BJ (cell line): ENCODE measurements at regions not wholly inside any gene's neighbourhood (a gene's known extent, or its start where the extent isn't known, plus 50 kb on each side); places are given as distances from the start of the nearest gene placed in this dataset.

Source experiments
- CTCF ChIA-PET: fragments of 350-600 bp; formaldehyde crosslinking; extraction: SDS; loops from one replicate; lab custom pipeline; 2021; ENCODE audit warnings: antibody characterized with exemption, inconsistent platforms; lab: Yijun Ruan, JAX
- POLR2A ChIA-PET: fragments of 300-600 bp; sonication (Branson Sonifier 250); formaldehyde crosslinking; extraction: SDS; loops from one replicate; lab custom pipeline; 2021; ENCODE audit warnings: antibody characterized with exemption; lab: Charles Lee
- DNase-seq: peaks from one replicate; pipeline ENCODE4 v3.0.0-alpha.2; 2011; ENCODE audit warnings: low read depth
- H3K27me3 ChIP-seq: 2 replicates; pipeline ENCODE4 v1.6.0; 2011; ENCODE audit warnings: low read length; ENCODE audit not compliant: control insufficient read depth, insufficient read depth
- H3K36me3 ChIP-seq: 2 replicates; pipeline ENCODE4 v1.5.1; 2011; ENCODE audit warnings: low read length; ENCODE audit not compliant: control insufficient read depth, insufficient read depth
- H3K4me3 ChIP-seq: 2 replicates; pipeline ENCODE4 v1.5.1; 2011; ENCODE audit warnings: low read depth, mild to moderate bottlenecking, control low read depth, low read length
- CTCF ChIP-seq: IDR thresholded peaks from 2 replicates; pipeline ENCODE4 v1.5.1; 2011; ENCODE audit warnings: low read depth, mild to moderate bottlenecking, control low read depth, inconsistent platforms, low read length, moderate library complexity; ENCODE audit not compliant: insufficient read depth

DNA sequence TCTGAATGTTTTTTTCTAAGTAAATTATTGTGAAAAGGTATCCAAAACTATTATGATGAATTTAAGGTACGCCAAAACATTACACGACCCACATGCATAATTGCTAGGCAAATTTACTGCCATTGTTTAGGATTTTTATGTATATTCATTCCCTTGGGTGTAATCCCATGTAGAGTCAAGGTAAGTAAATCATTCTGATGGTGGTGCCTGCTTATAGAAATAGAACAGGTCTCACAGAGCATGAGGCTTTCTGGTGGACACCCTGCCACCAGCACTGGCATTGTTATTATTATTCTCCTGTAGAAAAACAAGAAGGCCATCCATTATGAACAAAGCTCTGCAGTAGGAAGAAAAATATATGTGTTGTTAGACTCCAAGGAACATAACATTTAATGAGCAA lies 111.7 kb upstream of the ZNF804B start:
- no peak for TF ChIP-seq CTCF
- no peak for DNase-seq
- ChIA-PET POLR2A (no interaction called here), CTCF (no interaction called here)
- Histone ChIP-seq H3K27me3 (no peaks in the 10 kb centered on the region), H3K36me3 (no peaks in the 10 kb centered on the region), H3K4me3 (no peak overlapping the region)

DNA sequence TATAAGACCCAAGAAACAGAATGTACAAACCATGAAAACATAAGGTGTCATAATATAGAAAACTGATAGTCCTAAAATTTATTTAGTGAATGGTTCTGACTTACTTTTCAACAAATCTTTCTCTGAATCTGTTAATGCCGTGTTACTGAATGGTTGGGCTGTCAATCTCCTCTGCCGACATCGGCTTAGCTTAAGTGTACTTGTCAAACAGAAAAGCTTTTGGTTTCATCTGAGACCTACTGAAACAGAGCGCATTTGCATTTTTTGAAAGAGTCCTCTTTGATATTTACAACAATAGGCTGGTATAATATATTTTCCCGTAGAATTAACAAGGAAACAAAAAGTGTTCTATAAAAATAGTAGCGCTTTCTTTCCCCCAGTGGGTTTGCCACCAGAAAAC lies 120.9 kb upstream of the ZNF804B start:
- CTCF ChIA-PET = no interaction called here
- no peaks in the 10 kb centered on the region for H3K27me3 ChIP-seq
- H3K36me3 ChIP-seq = no peaks in the 10 kb centered on the region
- no peak for TF ChIP-seq CTCF
- POLR2A ChIA-PET = no interaction called here
- DNase-seq = no peak
- H3K4me3 ChIP-seq = no peak overlapping the region

DNA sequence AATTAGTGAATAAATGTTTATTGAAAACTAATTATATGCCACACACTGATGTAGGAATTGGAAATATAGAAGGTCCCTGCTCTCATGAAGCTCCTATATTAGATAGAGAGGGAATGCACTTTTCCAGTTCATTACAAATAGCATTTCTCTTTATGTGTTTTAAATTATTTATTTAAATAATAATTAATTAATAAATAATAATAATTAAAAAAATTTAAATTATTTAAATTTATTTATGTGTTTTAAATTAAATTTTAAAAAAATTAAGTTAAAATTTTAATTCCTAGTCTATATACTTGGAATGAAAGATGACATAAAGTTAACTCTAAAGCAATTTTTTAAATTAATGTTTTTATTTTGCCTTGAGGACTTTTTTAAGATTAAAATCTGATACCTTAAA lies 121.7 kb upstream of the ZNF804B start:
- no peak for TF ChIP-seq CTCF
- H3K4me3 ChIP-seq = no peak overlapping the region
- CTCF ChIA-PET = interaction anchor here (0.6 kb wide), 1 partner anchor 27 kb away, joined by 5 read pairs; no protein-coding TSS in a partner anchor
- H3K36me3 ChIP-seq = no peaks in the 10 kb centered on the region
- no peaks in the 10 kb centered on the region for H3K27me3 ChIP-seq
- POLR2A ChIA-PET = no interaction called here
- DNase-seq = no peak

- CTCF ChIA-PET = no interaction called here
- no peak overlapping the region for H3K4me3 ChIP-seq
- H3K36me3 ChIP-seq = no peaks in the 10 kb centered on the region
- no peaks in the 10 kb centered on the region for H3K27me3 ChIP-seq
- DNase-seq = no peak
- POLR2A ChIA-PET = no interaction called here
- TF ChIP-seq CTCF = no peak
Measured at GRCh38 chr7:88635149-88635548, 124.4 kb upstream of the ZNF804B start.

GRCh38 chr7:88629559-88629958 lies 129.9 kb upstream of the ZNF804B start:
- DNase-seq = no peak
- no peaks in the 10 kb centered on the region for H3K36me3 ChIP-seq
- H3K27me3 ChIP-seq = no peaks in the 10 kb centered on the region
- no peak for TF ChIP-seq CTCF
- CTCF ChIA-PET = no interaction called here
- H3K4me3 ChIP-seq = no peak overlapping the region
- POLR2A ChIA-PET = no interaction called here
